Neuronal stem cell (in vitro differentiated cells): ENCODE measurements at regions not wholly inside any gene's neighbourhood (a gene's known extent, or its start where the extent isn't known, plus 50 kb on each side); places are given as distances from the start of the nearest gene placed in this dataset.
"Not testable (repeated sequence)": the region's sequence is repeated elsewhere in the genome, so short reads cannot be mapped to it uniquely, and the experiment has no call there.

Experiments used
- DNase-seq: peaks from one replicate; pipeline ENCODE4 v3.0.0-alpha.2; 2013; ENCODE audit warnings: low spot score
- H2AFZ ChIP-seq: one replicate; pipeline ENCODE4 v1.6.1; 2013; ENCODE audit warnings: mild to moderate bottlenecking, low read length, inconsistent platforms
- H2AK5ac ChIP-seq: 2 replicates; pipeline ENCODE4 v1.6.1; 2013; ENCODE audit warnings: low read depth, mild to moderate bottlenecking, inconsistent platforms, low read length, moderate library complexity, mixed read lengths
- H2BK120ac ChIP-seq: 2 replicates; pipeline ENCODE4 v1.6.1; 2013; ENCODE audit warnings: low read depth, mild to moderate bottlenecking, inconsistent platforms, low read length, moderate library complexity, mixed read lengths
- H2BK12ac ChIP-seq: one replicate; pipeline ENCODE4 v1.6.1; 2013; ENCODE audit warnings: low read length, inconsistent platforms
- H2BK15ac ChIP-seq: 2 replicates; pipeline ENCODE4 v1.6.1; 2013; ENCODE audit warnings: mild to moderate bottlenecking, low read length, inconsistent platforms, mixed read lengths
- H2BK5ac ChIP-seq: one replicate; pipeline ENCODE4 v1.6.1; 2013; ENCODE audit warnings: inconsistent platforms, mild to moderate bottlenecking, low read length, moderate library complexity
- H3K14ac ChIP-seq: one replicate; pipeline ENCODE4 v1.6.1; 2013; ENCODE audit warnings: low read length, inconsistent platforms
- H3K18ac ChIP-seq: 2 replicates; pipeline ENCODE4 v1.6.1; 2013; ENCODE audit warnings: low read length, inconsistent platforms
- H3K23ac ChIP-seq: 2 replicates; pipeline ENCODE4 v1.6.1; 2013; ENCODE audit warnings: low read depth, mild to moderate bottlenecking, mixed read lengths, low read length, inconsistent platforms; ENCODE audit not compliant: poor library complexity
- H3K27ac ChIP-seq: replicated peaks from 3 replicates; pipeline ENCODE4 v1.5.1; 2013; ENCODE audit warnings: low read length, inconsistent platforms
- H3K27me3 ChIP-seq, 3 experiments: 2 replicates each; pipeline ENCODE4 v1.6.1; 2013; ENCODE audit warnings: low read length in 3 of 3, mild to moderate bottlenecking in 2 of 3, inconsistent platforms in 1 of 3, low read depth in 1 of 3, mixed read lengths in 1 of 3, moderate library complexity in 1 of 3; ENCODE audit not compliant: control insufficient read depth in 3 of 3, insufficient read depth in 3 of 3
- H3K36me3 ChIP-seq, 2 donors: replicated peaks in 1 of 2; 2 replicates each; pipeline ENCODE4 v1.6.1; 2013; ENCODE audit warnings: low read length in 2 of 2; ENCODE audit not compliant: control insufficient read depth in 2 of 2, insufficient read depth in 2 of 2
- H3K4ac ChIP-seq: 2 replicates; pipeline ENCODE4 v1.6.1; 2013; ENCODE audit warnings: inconsistent platforms, mild to moderate bottlenecking, low read length, moderate library complexity
- H3K4me1 ChIP-seq, 2 donors: 1 replicate in 1 of 2; 2 replicates in 1 of 2; pipeline ENCODE4 v1.6.1; 2013; ENCODE audit warnings: low read length in 2 of 2, low read depth in 1 of 2; ENCODE audit not compliant: control insufficient read depth in 2 of 2, insufficient read depth in 1 of 2
- H3K4me2 ChIP-seq: one replicate; pipeline ENCODE4 v1.6.1; 2013; ENCODE audit warnings: mild to moderate bottlenecking, low read length, inconsistent platforms; ENCODE audit not compliant: insufficient read depth, poor library complexity, severe bottlenecking
- H3K4me3 ChIP-seq, 2 donors: 2 replicates each; pipeline ENCODE4 v1.5.1; 2013; ENCODE audit warnings: low read length in 2 of 2, mild to moderate bottlenecking in 2 of 2, inconsistent platforms in 1 of 2, moderate library complexity in 1 of 2
- H3K79me1 ChIP-seq: one replicate; pipeline ENCODE4 v1.6.1; 2013; ENCODE audit warnings: low read depth, mild to moderate bottlenecking, inconsistent platforms, low read length, moderate library complexity
- H3K9ac ChIP-seq: one replicate; pipeline ENCODE4 v1.6.1; 2013; ENCODE audit warnings: mild to moderate bottlenecking, low read depth, low read length, inconsistent platforms; ENCODE audit not compliant: poor library complexity
- H3K9me3 ChIP-seq, 2 donors: replicated peaks in 1 of 2; 2 replicates each; pipeline versions ENCODE3 to v1.6.1; 2013; ENCODE audit warnings: low read length in 2 of 2, mild to moderate bottlenecking in 2 of 2, inconsistent platforms in 1 of 2, low read depth in 1 of 2, mixed read lengths in 1 of 2, moderate library complexity in 1 of 2; ENCODE audit not compliant: control insufficient read depth in 2 of 2, insufficient read depth in 1 of 2
- H4K8ac ChIP-seq: one replicate; pipeline ENCODE4 v1.6.1; 2013; ENCODE audit warnings: low read depth, mild to moderate bottlenecking, inconsistent platforms, low read length, moderate library complexity
- H4K91ac ChIP-seq: one replicate; pipeline ENCODE4 v1.6.1; 2013; ENCODE audit warnings: low read length, low read depth, mild to moderate bottlenecking, inconsistent platforms; ENCODE audit not compliant: poor library complexity
- WGBS, 2 donors: extraction: QIAGEN DNeasy Blood & Tissue Kit; methylation state at CpG; one replicate each; pipeline ENCODE4 v1.1.7; 2013; ENCODE audit warnings: missing lambda C conversion rate in 2 of 2, mixed read lengths in 1 of 2; ENCODE audit not compliant: insufficient read length in 2 of 2, insufficient replicate concordance in 1 of 2; ENCODE audit errors: extremely low coverage in 2 of 2; 5-methylcytosine and 5-hydroxymethylcytosine counted together

- Histone ChIP-seq H3K27ac (no peak overlapping the region), H3K4ac (no peak overlapping the region), H2BK5ac (no peak overlapping the region), H3K27me3 (no peaks in the 10 kb centered on the region), H3K14ac (no peak overlapping the region), H2BK12ac (no peak overlapping the region), H2BK15ac (no peak overlapping the region), H3K18ac (no peak overlapping the region), H3K4me3 (no peak overlapping the region), H3K9me3 (no peaks in the 10 kb centered on the region), H4K91ac (no peak overlapping the region), H2BK120ac (no peak overlapping the region), H2AK5ac (no peak overlapping the region), H3K4me2 (no peak overlapping the region), H3K36me3 (no peaks in the 10 kb centered on the region), H3K9ac (no peak overlapping the region), H3K23ac (no peak overlapping the region), H2AFZ (peak overlapping the region; percentile 25), H4K8ac (no peak overlapping the region), H3K4me1 (peaks cover 0 to 8% of the 10 kb centered on the region in 2 donors), H3K79me1 (no peaks in the 10 kb centered on the region)
- no peak for DNase-seq
- WGBS, 2 donors, result no CpG with 5 or more reads among the region's 4 CpGs
Measured at GRCh38 chr7:41401833-41402232, 301.1 kb downstream of the INHBA start.

- no peak overlapping the region for H3K27ac ChIP-seq
- H3K4me1 ChIP-seq, result peaks cover 0 to 3% of the 10 kb centered on the region in 2 donors
- H2BK15ac ChIP-seq, result no peak overlapping the region
Measured at GRCh38 chr7:41399171-41399570, 303.7 kb downstream of the INHBA start.

GRCh38 chr7:41391818-41392217 lies 311.1 kb downstream of the INHBA start:
- H4K8ac ChIP-seq, result no peak overlapping the region
- no peak overlapping the region for H3K4ac ChIP-seq
- no peak overlapping the region for H4K91ac ChIP-seq
- no peak overlapping the region for H2AFZ ChIP-seq
- no peak overlapping the region for H3K27ac ChIP-seq
- H2BK120ac ChIP-seq, result no peak overlapping the region
- H3K79me1 ChIP-seq, result no peaks in the 10 kb centered on the region
- no peaks in the 10 kb centered on the region for H3K36me3 ChIP-seq
- no peak overlapping the region for H2BK15ac ChIP-seq
- no peak overlapping the region for H3K18ac ChIP-seq
- no peak overlapping the region for H2AK5ac ChIP-seq
- no peak overlapping the region for H3K4me2 ChIP-seq
- DNase-seq, result no peak
- no peak overlapping the region for H3K14ac ChIP-seq
- H3K27me3 ChIP-seq, result no peaks in the 10 kb centered on the region
- no CpG with 5 or more reads among the region's 3 CpGs for WGBS, 2 donors
- no peak overlapping the region for H3K9ac ChIP-seq
- peaks cover 0 to 6% of the 10 kb centered on the region in 2 donors for H3K4me1 ChIP-seq
- H2BK12ac ChIP-seq, result no peak overlapping the region
- H3K9me3 ChIP-seq, result peaks cover 0 to 4% of the 10 kb centered on the region in 2 donors
- no peak overlapping the region for H3K23ac ChIP-seq
- no peak overlapping the region for H2BK5ac ChIP-seq
- no peak overlapping the region for H3K4me3 ChIP-seq

More at GRCh38 chr7:41399171-41399570, 303.7 kb downstream of the INHBA start:
- Histone ChIP-seq H3K27me3 (no peaks in the 10 kb centered on the region), H2BK5ac (no peak overlapping the region), H4K8ac (no peak overlapping the region), H3K4me2 (no peak overlapping the region), H3K4ac (no peak overlapping the region), H3K9me3 (peaks cover 0 to 4% of the 10 kb centered on the region in 2 donors), H2AK5ac (no peak overlapping the region), H3K36me3 (no peaks in the 10 kb centered on the region), H3K4me3 (no peak overlapping the region), H3K79me1 (no peaks in the 10 kb centered on the region), H3K18ac (no peak overlapping the region), H2BK120ac (no peak overlapping the region), H2BK12ac (no peak overlapping the region), H3K14ac (no peak overlapping the region), H3K9ac (no peak overlapping the region), H4K91ac (no peak overlapping the region), H2AFZ (peak overlapping the region; percentile 35), H3K23ac (no peak overlapping the region)
- no CpG with 5 or more reads among the region's 3 CpGs for WGBS, 2 donors
- no peak for DNase-seq

GRCh38 chr7:41388933-41389332 lies 314.0 kb downstream of the INHBA start:
- not testable (repeated sequence) for H2AK5ac ChIP-seq, H3K4me3 ChIP-seq, H3K27ac ChIP-seq, H3K27me3 ChIP-seq, H4K91ac ChIP-seq, H2BK120ac ChIP-seq, H3K4ac ChIP-seq, H2BK15ac ChIP-seq, H3K23ac ChIP-seq, H3K36me3 ChIP-seq, H2AFZ ChIP-seq, H3K9ac ChIP-seq, H3K18ac ChIP-seq, DNase-seq, H3K4me1 ChIP-seq, H2BK12ac ChIP-seq, H2BK5ac ChIP-seq, H4K8ac ChIP-seq, H3K4me2 ChIP-seq, H3K14ac ChIP-seq, H3K9me3 ChIP-seq, H3K79me1 ChIP-seq
- WGBS, 2 donors, result no CpG with 5 or more reads among the region's 3 CpGs
